Pulmonary artery endothelial cell (primary cell): ENCODE measurements at regions not wholly inside any gene's neighbourhood (a gene's known extent, or its start where the extent isn't known, plus 50 kb on each side); places are given as distances from the start of the nearest gene placed in this dataset.

Experiments
- DNase-seq: peaks from one replicate; pipeline ENCODE4 v3.0.0-alpha.2; 2011; ENCODE audit warnings: low read depth, low spot score

DNA sequence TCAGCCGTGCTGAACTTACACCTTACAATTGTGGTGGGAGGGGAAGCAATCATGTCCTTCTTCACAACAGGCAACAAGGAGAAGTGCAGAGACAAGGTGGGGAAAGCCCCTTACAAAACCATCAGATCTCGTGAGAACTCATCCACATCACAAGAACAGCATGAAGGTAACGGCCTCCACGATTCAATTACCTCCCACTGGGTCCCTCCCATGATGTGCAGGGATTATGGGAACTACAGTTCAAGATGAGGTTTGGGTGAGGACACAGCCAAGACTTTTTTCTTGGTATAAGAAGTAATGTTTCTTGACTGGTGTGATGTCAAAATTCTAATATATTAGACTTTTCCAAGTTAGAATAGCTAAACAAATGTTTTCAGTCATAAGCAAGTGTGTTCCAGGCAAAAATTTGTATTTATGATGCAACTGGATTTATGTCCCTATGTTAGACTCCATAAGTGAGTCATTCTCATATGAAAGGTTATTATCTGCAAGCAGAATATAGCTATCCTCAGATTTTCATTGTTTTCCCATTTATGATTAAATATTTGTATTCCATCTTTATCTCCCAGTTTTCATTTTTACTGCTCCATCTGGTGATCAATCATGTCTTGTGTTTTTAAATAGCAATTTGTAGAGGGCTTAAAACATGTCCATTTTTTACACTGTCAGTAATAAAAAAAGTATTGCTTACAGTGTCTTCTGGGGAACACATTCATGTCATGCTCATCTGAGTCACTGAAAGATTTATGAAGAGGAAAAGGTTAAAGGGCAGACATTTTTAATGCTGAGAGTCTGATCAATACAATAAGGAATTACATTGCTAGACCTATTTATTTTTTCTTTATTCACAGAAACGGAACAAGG, 995.2 kb upstream of the CDH2 start:
- DNase-seq: no peak

DNA sequence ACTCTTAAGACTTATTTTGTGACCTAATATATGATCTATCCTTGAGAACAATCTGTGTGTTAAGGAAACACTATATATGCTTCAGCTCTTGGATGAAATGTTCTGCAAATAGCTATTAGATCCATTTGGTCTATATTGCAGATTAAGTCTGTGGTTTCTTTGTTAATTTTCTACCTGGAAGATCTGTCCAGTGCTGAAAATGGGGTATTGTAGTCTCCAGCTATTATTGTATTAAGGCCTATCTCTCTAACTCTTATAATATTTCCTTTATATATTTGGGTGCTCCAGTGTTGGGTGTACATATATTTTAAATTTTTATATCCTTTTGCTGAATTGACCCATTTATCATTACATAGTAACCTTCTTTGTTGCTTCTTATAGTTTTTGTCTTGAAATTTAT, 992.7 kb upstream of the CDH2 start:
- DNase-seq: no peak

DNA sequence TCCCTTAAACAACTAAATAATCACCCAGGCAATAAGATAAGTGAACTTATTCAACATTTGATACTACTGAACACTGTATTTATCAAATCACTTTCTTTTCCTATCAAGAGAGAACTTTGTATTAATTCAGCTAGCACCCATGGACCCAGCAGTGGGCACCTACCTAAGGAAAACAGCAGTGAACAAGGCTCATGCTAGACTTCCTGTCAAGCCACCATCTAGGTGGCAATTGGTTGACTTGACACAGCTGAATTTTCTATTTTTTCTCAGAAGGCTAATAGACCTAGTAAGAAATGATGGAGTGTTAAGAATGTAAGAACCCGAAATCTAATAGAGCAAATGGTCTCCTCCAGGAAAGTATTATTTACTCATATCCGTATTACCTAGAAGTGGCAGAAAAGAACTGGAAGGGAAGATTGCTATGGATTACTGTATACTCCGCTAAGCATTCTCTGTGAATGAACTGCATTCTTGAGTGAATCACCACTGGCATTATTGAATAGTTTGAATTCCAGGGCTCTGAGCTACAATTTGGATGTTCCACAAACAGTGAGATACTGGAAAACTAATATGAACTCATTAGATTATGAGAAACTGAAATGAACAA, 988.2 kb upstream of the CDH2 start:
- peak; percentile 93 for DNase-seq

DNA sequence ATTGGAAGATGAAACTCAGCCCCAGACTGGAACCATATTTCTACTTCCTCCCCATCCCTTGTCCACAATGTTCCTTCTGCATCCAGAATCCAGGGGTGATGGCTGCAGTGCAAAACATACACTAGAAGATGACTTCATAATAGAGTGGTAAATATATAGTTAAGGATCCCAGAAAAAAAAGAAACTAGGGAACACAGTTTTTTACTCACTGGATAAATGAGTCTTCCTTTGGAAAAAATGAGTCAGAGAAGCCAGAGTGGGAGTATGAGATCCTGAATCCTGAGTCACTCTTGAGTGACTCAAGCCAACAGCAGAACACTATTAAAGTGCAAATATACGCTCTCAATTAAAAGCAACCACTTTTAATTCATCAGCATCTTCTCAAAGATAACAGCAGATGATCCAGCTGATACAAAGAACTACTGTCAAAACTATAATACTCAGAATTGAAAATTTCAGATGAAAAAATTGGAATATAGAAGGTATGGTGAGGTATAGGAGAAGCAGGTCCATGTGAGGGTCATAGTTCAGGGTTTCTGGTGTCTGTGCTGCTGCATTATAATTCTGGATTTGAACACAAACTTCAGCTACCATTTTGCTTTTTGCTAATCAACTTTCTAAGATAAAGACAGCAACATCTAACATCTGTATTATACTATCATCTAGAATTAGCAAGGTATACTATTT, 987.2 kb upstream of the CDH2 start:
- DNase-seq: peak; percentile 88

DNA sequence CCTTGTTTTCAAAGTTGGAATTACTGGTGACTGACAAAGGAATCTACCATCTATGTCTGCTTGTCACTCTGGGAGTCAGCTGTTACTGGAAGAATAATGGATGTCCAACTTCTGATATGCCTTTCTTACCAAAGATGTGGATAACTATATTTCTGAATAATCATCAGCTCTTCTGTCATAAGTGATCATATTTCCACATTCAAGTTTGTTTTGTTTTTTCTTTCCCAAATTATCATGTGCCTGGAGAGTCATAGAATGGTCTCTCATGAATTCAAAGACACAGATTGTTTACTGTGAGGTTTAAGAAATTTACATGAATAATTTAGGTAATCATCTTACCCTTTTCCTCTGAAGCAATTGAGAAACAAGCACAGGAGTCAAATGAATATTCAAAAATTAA, 986.7 kb upstream of the CDH2 start:
- DNase-seq: no peak

DNA sequence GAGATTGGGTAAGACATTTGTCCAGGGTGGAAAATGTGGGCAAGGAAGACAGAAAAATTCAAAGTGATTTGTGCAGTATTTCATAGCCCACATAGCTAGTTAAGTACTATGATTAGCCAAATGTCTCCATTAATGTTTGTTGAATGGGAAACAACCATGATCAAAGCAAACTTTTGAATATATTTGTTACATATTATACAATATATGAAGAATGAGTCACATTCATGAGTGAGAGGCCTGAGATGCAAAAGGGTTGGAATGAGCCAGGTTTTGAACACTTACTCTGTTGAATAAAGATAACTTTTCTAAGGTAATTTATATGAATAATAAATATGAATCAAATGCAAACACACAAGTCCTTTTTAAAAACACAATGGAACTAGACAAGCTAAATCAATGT, 984.5 kb upstream of the CDH2 start:
- no peak for DNase-seq

DNA sequence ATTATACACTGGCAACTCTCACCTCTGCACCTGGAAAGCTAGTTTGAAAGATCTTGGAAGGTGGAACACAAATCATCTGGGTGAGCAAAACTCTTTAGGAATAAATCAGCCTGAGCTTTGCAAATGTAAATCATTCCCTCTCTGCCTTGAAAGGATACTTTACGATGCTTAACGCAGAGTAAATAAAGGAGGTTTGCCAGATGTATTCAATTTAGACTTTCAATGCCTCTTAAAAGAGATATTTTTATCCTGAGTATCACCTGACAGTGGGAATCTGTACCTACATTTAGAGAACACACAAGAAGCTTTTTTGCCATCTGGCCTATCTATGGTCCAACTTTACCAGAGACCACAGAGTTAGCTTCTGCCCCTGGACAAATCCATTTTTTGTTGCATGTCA, 983.2 kb upstream of the CDH2 start:
- no peak for DNase-seq

DNA sequence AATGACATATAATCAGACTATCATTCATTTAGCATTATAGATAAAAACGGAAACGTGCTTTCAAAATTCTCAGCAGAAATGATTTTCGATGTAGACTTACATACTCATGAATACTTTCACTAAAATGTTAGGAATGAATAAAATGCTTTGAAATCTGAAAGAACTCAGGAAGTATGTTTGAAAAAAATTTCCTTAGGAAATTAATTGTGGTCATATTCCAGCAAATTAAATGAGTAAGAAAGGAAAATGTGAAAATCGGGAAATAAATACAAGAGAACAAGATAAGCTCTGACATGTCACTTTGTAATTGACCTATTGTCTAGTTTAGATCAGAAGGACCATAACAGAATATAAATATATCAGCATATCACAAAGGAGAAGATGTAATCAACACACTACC, 981.0 kb upstream of the CDH2 start:
- no peak for DNase-seq

DNA sequence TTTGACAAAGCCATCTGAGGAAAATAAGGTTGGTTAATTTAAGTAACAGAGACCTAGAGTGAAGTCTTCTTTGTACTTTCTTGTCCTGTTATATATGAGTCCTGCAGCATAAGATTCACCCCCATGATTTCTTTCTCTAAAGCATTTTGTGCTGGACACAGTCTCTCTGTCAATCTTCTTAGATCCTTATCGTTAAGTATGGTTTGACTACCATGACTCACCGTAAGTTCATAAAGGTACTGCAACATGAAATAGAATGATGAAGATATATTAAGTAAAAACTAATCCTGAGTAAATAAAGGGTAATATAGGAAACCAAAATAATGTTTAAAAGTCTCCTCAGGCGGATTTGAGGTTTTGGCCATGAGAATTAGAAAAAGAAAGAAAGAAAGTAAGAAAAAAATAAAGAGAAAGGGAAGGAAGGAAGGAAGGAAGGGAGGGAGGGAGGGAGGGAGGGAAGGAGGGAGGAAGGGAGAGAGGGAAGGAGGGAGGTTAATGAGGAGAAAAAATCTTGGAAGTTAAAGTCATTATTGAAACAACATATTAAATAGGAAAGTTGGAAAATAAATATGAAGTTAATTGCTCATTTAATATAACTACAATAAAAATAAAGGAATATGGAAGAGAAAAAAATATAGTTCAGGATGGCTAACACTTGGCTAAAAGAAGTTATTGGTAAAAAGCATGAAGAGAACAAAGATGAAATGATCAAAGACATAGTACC, 980.3 kb upstream of the CDH2 start:
- DNase-seq: no peak

DNA sequence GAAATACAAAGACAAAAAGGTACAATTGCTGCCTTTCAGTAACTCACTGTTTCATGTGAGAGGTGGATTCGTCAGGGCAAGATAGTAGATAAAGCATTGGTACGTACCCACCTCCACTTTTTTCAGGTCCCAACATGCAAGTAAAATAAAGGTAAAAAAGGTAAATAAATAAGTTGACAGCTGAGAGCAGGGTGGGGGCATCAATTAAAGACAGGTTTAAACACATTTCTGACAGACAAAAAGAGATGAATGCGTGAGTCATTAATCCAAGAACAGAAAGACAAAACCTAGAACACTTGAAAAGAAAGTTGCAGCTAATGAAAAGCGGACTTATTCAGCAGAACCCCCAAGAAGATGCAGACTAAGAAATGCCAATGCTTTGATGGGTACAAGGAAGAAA, 979.6 kb upstream of the CDH2 start:
- no peak for DNase-seq

DNA sequence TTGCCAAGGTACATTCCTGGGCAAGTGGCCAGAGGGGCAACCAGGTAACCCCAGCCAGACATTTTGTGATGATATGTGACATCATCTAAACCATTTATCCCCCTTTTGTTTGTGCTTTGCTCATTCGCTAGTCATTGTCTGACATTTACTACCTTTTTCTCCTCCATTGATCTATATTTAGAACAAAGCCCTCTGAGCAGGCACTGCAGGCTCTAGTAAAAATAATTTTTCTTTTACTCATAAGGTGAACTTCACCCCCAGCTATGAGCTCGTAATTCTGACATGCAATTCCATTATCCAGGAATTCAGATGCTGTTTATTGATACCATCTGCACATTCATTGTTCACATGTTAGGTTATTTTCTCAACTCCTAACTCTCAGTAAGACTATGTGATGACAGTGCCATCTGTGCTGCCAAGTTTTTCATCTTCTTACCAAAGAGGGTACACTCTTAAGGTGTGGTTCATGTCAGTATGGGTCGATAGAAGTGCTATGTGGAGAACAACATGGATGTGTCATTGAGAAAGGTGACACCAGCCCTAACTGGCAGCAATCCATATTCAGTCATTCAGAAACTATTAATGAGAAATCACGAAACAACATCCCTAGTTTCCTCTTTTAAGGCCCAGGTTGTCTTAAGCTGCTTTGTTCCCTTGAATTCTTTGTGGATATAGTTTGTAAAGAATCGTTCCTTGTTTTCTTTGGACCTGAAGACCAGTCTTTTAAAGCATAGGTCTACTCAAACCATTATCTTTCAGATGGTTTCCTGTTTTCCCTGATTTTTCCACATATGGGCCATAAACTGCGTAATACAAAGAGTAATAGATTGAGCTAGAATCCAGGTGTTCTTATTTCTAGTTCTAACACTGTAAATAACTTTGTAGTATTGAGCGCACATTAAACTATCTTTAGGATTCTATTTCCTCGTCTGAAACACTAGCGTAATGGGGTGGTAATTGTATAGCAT, 978.1 kb upstream of the CDH2 start:
- peak; percentile 24 for DNase-seq

DNA sequence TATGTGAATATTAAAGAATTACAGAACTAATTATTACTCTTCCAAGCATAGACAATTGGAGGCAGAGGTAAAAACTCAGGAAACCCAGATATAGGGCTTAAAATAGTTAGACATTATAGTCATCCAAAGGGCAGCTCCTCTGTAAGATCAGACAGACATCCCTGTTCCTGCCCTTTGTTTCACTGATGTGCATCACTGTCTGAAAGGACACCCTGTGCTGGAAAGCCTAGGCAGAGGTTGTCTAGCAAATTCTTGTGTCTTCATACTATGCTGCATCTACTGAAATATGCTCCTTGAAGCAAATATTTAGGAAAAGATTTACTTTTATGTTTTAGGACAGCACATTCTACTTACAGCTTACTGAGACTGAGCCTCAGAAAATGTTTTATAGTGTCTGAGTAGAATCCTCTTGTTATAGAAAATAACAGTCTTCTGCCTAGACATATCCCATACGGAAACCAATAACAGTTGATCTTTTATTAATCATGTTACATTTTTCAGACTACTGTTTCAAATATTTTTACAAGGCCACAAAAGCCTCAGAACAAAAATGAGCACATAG, 977.3 kb upstream of the CDH2 start:
- no peak for DNase-seq

DNA sequence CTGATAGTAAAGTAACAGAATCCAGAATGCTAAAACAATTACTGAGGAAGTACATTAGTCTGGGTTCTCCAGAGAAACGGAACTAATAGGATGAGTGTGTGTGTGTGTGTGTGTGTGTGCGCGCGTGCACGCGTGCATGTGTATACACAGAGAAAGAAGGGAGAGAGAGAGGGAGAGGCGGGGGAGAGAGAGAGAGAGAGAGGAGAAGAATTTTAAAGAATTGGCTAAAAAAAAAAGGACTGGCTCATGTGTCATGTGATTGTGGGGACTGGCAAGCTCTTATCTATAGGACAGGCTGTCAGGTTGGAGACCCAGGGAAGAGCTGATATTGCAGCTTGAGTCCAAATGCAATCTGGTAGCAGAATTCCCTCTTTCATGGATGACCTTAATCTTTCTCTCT, 976.2 kb upstream of the CDH2 start:
- DNase-seq: no peak

DNA sequence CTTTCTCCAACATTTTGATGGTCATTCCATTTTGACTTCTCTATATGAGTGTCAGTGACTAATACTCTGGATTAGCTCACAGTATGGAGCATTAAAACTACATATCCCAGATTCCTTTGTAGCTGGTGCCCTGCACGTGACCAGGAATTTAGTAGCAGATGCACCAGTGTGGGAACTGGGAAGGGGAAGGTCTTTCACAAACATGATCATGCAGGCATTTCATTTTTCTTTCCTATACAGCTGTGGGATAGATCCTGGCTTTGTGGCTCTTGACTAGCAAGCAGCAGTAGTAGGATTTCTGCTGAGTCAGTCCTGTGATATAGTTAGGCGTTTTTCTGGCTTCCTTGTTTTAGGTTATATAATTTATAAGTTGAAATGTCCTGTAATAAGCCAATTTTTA, 971.0 kb upstream of the CDH2 start:
- no peak for DNase-seq

DNA sequence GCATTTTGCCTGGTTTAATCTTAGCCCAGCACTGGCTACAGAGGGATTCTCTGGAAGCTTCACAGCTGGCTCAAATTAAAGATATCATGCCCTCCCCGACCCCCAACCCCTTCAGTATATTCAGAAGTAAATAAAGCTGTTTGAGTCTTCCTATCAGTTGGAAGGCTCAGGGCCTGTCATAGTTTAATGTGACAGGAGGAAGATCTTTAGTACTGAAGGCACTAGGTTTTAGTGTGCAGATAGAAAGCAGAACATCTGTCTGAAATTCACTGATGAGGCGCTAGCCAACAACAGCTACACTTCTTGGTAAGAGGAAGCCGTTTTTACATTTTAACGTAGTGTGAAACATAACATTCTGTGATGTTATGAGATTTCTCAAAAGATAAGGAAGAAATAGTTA, 969.1 kb upstream of the CDH2 start:
- no peak for DNase-seq

DNA sequence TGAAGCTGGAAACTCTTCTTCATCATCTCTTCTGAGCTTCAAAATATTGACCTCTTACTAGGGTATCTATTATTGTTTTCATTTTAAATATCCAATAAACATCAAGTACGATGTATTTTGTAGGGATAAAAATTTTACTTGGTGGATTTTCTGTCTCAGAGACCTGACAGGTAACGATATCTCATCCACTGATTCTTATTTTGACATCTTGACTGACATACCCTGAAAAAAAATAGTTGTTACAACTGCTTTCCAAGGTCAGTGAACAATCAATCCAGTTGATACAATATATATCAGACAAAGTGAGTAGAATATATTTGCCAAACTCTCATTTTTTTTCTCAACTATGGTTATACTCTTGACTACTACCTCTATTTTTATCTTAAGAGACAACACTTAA, 963.7 kb upstream of the CDH2 start:
- DNase-seq: no peak

DNA sequence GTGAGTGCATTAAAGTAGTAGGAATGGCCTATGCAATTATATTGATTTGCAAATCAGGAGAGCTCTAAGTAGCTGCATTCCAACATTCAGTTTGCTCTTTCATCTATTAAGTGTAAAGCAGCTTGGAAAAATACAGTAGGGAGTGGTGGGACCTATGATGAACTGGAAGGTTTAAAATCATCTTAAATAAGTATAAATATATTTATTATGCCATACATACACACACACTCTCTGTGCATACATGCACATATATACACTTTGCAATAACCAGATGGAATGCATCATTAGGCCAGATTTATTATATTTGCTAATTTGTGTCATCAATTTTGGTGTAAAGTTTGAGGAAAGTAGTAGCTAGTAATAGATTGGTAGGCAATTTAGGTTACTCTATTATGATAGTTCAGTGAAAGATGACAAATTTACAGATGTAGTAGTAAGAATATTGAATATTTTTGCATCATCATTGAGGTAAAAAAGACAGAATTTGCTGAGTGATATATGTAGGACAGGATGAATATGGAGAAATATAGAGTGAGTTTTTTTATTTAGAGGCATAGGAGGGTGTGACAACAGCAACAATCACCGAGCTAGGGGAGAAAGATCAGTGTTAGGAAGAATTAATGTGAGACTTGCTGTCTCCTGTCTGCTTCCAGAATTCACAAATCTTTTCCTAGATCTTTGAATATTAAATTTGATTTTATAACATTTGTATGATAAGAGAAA, 961.0 kb upstream of the CDH2 start:
- DNase-seq: no peak

DNA sequence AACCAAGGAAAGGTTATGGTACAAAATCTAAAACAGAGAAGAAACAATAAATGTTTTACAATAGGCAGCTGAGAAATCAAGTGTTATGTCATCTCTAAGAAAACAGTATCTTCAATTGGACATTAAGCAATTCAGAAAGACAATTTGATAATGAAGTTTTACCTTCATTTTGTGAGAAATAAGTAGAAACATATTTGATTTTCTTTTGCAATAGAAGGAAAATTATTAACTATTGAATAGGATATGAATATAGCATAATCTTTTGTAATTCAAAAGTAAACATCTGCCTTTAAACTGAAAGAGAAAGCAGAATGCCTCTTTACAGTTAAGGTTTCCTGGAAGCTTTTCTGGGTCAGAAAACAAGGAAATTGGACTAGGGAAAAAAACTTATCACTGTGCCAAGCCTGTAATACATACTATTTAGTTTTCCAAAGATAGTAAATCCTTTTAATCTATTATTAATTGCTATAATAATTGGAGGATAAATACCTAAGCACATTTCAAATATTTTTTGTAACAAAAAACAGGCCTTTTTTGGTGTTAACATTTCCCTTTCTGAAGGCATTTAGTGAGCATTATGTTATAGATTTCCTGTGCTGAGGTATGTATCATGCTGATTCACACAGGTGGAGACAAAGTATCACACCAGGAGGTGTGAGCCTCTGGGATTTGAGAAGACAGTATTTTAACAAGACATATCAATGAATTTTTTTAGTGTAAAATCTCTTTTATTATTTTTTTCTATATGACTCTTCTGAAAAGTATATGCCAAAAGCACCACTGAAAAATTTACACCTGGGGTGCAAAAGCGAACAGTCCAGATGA, 947.0 kb upstream of the CDH2 start:
- DNase-seq: no peak

DNA sequence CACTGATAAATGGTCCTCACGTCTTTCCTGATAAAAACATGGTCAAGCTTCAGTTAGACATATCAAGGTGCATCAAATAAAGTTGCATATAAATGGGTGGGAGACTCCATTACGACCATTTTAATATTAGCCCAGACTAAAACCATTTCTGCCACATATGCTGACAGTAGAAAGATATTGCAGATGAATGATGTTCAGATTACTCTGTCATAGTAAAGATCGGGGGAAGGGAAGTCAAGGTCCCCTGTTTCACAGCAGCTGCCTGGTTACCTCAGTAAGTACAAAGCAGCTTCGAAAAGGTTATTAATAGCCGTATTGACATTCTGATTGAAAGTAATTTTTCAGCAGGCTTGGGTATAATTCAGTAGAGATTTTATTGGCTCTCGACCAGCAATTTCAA, 927.7 kb upstream of the CDH2 start:
- no peak for DNase-seq
